ENCODE measurements at regions not wholly inside any gene's neighbourhood (a gene's known extent, or its start where the extent isn't known, plus 50 kb on each side); places are given as distances from the start of the nearest gene placed in this dataset.
"Not testable (repeated sequence)": the region's sequence is repeated elsewhere in the genome, so short reads cannot be mapped to it uniquely, and the experiment has no call there.

GRCh38 chr13:104987621-104988020 lies 1547.8 kb downstream of the EFNB2 start:
- DNase-seq, result no peak

- DNase-seq, result peak in 2 of 5 donors; percentile 1 to 2
Observed at GRCh38 chr13:104984296-104984818, 1551.1 kb downstream of the EFNB2 start.

- DNase-seq, result no peak
Observed at GRCh38 chr13:104983601-104984000, 1551.9 kb downstream of the EFNB2 start.

- DNase-seq, result no peak
Observed at GRCh38 chr13:104980586-104980985, 1554.9 kb downstream of the EFNB2 start.

- DNase-seq, result no peak
Observed at GRCh38 chr13:104979281-104980030, 1556.0 kb downstream of the EFNB2 start.

GRCh38 chr13:104976986-104977385 lies 1558.5 kb downstream of the EFNB2 start:
- DNase-seq, result no peak

GRCh38 chr13:104975272-104975671 lies 1560.2 kb downstream of the EFNB2 start:
- no peak for DNase-seq

- DNase-seq, result no peak
Observed at GRCh38 chr13:104968876-104969275, 1566.6 kb downstream of the EFNB2 start.

- no peak for DNase-seq
Observed at GRCh38 chr13:104967836-104968630, 1567.4 kb downstream of the EFNB2 start.

- no peak for DNase-seq
Observed at GRCh38 chr13:104967376-104967775, 1568.1 kb downstream of the EFNB2 start.

GRCh38 chr13:104962411-104962810 lies 1573.1 kb downstream of the EFNB2 start:
- no peak for DNase-seq

- DNase-seq, result no peak
Observed at GRCh38 chr13:104961246-104961645, 1574.2 kb downstream of the EFNB2 start.

GRCh38 chr13:104954210-104954609 lies 1581.3 kb downstream of the EFNB2 start:
- no peak for DNase-seq

GRCh38 chr13:104953588-104953987 lies 1581.9 kb downstream of the EFNB2 start:
- no peak for DNase-seq

- DNase-seq, result no peak
Observed at GRCh38 chr13:104949840-104950740, 1585.4 kb downstream of the EFNB2 start.

- DNase-seq, result no peak
Observed at GRCh38 chr13:104944176-104944575, 1591.3 kb downstream of the EFNB2 start.

- DNase-seq, result no peak
Observed at GRCh38 chr13:104943331-104943730, 1592.1 kb downstream of the EFNB2 start.

- no peak for DNase-seq
Observed at GRCh38 chr13:104937881-104938280, 1597.6 kb downstream of the EFNB2 start.

GRCh38 chr13:104936304-104936703 lies 1599.2 kb downstream of the EFNB2 start:
- no peak for DNase-seq

- DNase-seq, result not testable (repeated sequence)
Observed at GRCh38 chr13:104920513-104920912, 1614.9 kb downstream of the EFNB2 start.

- no peak for DNase-seq
Observed at GRCh38 chr13:104920091-104920490, 1615.4 kb downstream of the EFNB2 start.

- DNase-seq, result no peak
Observed at GRCh38 chr13:104900191-104900817, 1635.2 kb downstream of the EFNB2 start.
